ENCODE measurements at regions not wholly inside any gene's neighbourhood (a gene's known extent, or its start where the extent isn't known, plus 50 kb on each side); places are given as distances from the start of the nearest gene placed in this dataset.

GRCh38 chr20:48156951-48157700, 371.8 kb upstream of the SULF2 start:
- no peak for TF ChIP-seq CTCF (IDR thresholded peaks at IDR 0.05)
- TF ChIP-seq POLR2A (IDR thresholded peaks at IDR 0.05): no peak
